ENCODE measurements at regions not wholly inside any gene's neighbourhood (a gene's known extent, or its start where the extent isn't known, plus 50 kb on each side); places are given as distances from the start of the nearest gene placed in this dataset.

DNA sequence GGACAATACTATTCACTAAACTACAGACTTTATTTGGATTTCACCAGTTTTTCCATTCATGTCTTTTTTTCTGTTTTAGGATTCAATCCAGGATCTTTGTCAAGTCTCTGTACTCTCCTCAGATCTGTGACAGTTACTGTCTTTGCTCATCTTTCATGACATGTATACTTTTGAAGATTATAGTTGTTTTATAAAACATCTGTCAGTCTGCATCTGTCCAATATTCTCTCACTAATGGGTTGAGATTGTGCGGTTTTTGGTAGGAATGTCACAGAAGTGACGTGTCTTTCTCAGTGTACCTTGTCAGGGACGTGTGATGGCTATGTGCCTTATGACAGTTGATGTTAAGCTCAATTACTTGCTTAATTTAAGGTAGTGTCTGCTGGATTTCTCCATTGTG is 124.9 kb upstream of the TPK1 start:
- no peaks in the 10 kb centered on the region for H3K4me1 Mint-ChIP-seq (ENCODE audit: low read depth)
- no peak for DNase-seq (ENCODE audit: low spot score)
- H3K9me3 Mint-ChIP-seq = no peaks in the 10 kb centered on the region
- H3K27me3 Mint-ChIP-seq (ENCODE audit: insufficient read depth) = peaks cover 1% of the 10 kb centered on the region
- H3K36me3 Mint-ChIP-seq (ENCODE audit: low read depth) = no peaks in the 10 kb centered on the region
- intact Hi-C loops (cut with micrococcal nuclease) = no loop called here
- H3K4me3 Mint-ChIP-seq = no peak overlapping the region
- no peak overlapping the region for H3K27ac Mint-ChIP-seq

DNA sequence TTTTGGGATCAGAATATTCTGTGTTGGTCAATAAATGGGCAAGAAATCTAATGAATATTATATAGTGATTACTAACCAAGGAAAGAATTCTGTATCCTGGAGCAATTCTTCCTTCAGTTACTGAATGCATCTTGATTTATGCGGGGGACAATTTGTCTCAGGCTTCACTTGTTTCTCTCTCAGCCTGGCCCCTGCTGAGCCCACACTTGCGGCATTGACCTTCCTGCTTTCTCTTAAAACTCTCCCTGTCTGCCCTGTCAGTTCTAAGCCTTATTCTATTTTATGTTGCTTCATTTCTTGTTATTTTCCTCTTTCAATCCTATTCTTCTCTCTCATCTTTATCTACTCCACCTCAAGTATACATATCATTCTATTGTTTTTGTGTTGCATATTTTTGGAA is 122.1 kb upstream of the TPK1 start:
- no peak overlapping the region for H3K27ac Mint-ChIP-seq
- H3K9me3 Mint-ChIP-seq = no peaks in the 10 kb centered on the region
- no peaks in the 10 kb centered on the region for H3K4me1 Mint-ChIP-seq (ENCODE audit: low read depth)
- intact Hi-C loops (cut with micrococcal nuclease) = no loop called here
- no peaks in the 10 kb centered on the region for H3K36me3 Mint-ChIP-seq (ENCODE audit: low read depth)
- no peak overlapping the region for H3K4me3 Mint-ChIP-seq
- DNase-seq (ENCODE audit: low spot score) = no peak
- no peaks in the 10 kb centered on the region for H3K27me3 Mint-ChIP-seq (ENCODE audit: insufficient read depth)

DNA sequence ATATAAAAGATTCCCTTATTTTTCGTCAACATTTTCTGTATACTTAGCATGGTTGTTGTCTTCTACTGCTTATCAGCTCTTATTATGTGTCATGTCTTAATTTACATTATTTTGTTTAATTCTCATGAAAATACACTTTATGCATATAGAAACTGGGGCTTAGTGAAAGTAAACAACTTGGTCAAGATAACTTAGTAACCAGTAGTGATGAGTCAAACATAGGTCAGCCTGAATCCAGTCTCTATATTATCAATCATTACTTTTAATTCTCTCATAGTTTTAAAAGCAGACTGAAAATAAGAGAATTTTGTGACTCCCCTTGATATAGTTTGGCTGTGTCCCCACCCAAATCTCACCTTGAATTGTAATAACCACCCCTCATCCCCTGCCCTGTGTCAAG is 119.6 kb upstream of the TPK1 start:
- Mint-ChIP-seq H3K4me3 (no peak overlapping the region), H3K27ac (no peak overlapping the region), H3K36me3 (ENCODE audit: low read depth) (no peaks in the 10 kb centered on the region), H3K9me3 (no peaks in the 10 kb centered on the region), H3K27me3 (ENCODE audit: insufficient read depth) (no peaks in the 10 kb centered on the region), H3K4me1 (ENCODE audit: low read depth) (no peaks in the 10 kb centered on the region)
- no peak for DNase-seq (ENCODE audit: low spot score)
- intact Hi-C loops (cut with micrococcal nuclease) = no loop called here

DNA sequence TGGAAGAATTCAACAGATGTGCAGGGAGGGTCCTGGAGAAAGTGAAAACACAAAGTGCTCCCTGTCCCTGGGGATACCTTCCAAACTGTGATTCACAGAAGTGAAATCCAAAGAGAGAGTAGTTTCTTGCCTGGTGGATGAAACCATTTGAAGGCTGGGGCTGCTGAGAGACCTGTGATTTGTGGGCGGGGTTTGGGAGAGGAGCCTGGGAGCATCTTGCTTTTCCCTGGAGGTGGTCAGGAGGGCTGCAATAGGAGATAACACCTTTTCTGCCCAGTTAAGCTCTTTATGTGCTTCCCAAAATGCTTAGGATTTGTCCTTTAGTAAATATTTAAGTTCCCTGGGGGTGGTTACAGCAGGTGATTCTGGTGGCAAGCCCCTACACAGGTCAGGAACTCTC is 105.3 kb upstream of the TPK1 start:
- Mint-ChIP-seq H3K36me3 (ENCODE audit: low read depth) (no peaks in the 10 kb centered on the region), H3K27me3 (ENCODE audit: insufficient read depth) (no peaks in the 10 kb centered on the region), H3K4me3 (no peak overlapping the region), H3K9me3 (no peaks in the 10 kb centered on the region), H3K27ac (no peak overlapping the region), H3K4me1 (ENCODE audit: low read depth) (no peaks in the 10 kb centered on the region)
- intact Hi-C loops (cut with micrococcal nuclease) = no loop called here
- no peak for DNase-seq (ENCODE audit: low spot score)

DNA sequence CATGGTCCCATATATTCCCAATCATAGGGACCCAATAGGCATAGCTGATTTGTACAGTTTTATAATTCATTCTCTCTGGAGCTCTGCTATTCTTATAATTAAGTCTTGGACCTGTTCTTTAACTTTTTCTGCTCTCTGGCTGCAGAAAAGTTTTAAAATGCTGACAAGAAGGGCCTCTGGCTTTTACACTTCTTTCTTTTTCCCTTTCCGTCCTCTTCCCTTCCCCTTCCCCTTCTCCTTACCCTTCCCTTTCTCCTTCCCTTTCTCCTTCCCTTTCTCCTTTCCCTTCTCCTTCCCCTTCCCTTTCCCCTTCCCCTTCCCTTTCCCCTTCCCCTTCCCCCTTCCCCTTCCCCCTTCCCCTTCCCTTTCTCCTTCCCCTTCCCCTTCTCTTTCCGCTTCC is 101.3 kb upstream of the TPK1 start:
- intact Hi-C loops (cut with micrococcal nuclease) = no loop called here
- H3K36me3 Mint-ChIP-seq (ENCODE audit: low read depth) = no peaks in the 10 kb centered on the region
- H3K27me3 Mint-ChIP-seq (ENCODE audit: insufficient read depth) = no peaks in the 10 kb centered on the region
- no peak for DNase-seq (ENCODE audit: low spot score)
- H3K4me1 Mint-ChIP-seq (ENCODE audit: low read depth) = no peaks in the 10 kb centered on the region
- H3K9me3 Mint-ChIP-seq = peaks cover 3% of the 10 kb centered on the region
- H3K4me3 Mint-ChIP-seq = no peak overlapping the region
- H3K27ac Mint-ChIP-seq = no peak overlapping the region

DNA sequence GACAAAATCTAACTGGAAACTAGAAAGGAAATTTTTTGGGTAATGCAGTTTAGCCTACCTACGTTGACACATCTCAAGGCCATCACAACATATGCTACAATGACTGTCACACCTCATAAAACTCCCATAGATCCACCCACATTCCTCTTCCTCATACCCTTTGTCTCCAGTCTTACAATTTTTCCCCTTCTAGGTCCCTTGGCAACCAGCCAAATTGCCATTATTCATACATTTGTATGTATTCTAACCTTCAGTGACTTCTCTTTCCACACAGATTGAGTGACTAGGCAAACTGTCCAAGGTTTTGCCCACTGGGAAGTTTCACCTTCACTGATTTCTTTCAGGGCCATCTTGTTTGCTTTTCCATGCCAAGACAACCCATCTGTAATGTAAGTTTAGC is 100.5 kb upstream of the TPK1 start:
- Mint-ChIP-seq H3K36me3 (ENCODE audit: low read depth) (no peaks in the 10 kb centered on the region), H3K4me1 (ENCODE audit: low read depth) (no peaks in the 10 kb centered on the region), H3K27me3 (ENCODE audit: insufficient read depth) (no peaks in the 10 kb centered on the region), H3K4me3 (no peak overlapping the region), H3K9me3 (peaks cover 3% of the 10 kb centered on the region), H3K27ac (no peak overlapping the region)
- intact Hi-C loops (cut with micrococcal nuclease) = no loop called here
- DNase-seq (ENCODE audit: low spot score) = no peak

DNA sequence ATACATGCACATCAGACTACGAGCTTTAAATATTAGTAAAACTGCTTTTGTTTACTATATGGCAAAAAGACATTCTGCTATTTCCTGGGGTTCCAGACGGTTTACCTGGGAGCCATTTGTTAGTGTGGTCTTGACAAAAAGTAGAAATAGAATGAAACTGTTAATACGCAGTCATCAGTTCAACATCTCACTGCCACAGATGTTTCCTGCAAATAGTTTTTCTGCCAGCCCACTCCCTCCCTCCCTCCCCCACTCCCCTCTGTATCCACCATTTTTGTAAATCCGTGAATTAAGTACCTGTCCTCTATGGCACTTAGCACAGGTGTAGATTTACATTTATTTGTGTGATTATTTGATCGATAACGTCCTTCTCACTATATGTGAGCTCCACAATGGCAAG is 74.6 kb upstream of the TPK1 start:
- Mint-ChIP-seq H3K9me3 (no peaks in the 10 kb centered on the region), H3K4me3 (no peak overlapping the region), H3K27me3 (ENCODE audit: insufficient read depth) (peaks cover 3% of the 10 kb centered on the region), H3K27ac (no peak overlapping the region), H3K4me1 (ENCODE audit: low read depth) (peaks cover 10% of the 10 kb centered on the region), H3K36me3 (ENCODE audit: low read depth) (no peaks in the 10 kb centered on the region)
- DNase-seq (ENCODE audit: low spot score) = no peak
- intact Hi-C loops (cut with micrococcal nuclease) = no loop called here

DNA sequence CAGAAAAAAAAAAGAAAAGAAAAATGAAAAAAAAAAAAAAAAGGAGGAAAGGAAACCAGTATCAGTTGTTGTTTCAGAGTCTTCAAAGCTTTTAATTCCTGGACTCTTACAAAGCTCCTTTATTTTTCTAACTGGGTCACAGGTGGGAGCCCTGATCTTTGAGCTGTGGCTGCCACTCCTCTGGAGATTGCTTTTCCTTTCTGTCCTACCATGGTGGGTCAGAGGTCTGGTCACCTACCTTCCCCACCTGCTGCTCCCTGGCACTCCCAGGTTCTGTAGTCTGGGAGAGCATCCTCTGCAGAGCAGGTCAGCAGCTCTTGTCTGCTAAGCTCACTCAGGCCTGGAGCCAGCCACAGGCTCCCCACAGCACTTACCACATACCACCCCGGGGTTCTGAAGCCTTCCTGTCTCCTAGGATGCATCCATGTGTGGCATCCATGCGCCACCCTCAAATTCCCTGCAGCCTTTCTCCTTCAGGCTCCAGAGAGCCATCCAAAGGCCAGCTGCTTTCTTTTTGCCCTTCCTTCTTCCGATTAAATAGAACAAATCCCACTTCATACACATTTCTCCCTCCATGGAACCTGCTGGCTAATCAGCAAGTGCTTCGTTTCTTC is 73.2 kb upstream of the TPK1 start:
- DNase-seq (ENCODE audit: low spot score) = no peak
- Mint-ChIP-seq H3K4me3 (no peak overlapping the region), H3K36me3 (ENCODE audit: low read depth) (no peaks in the 10 kb centered on the region), H3K9me3 (no peaks in the 10 kb centered on the region), H3K27ac (no peak overlapping the region), H3K4me1 (ENCODE audit: low read depth) (peaks cover 10% of the 10 kb centered on the region), H3K27me3 (ENCODE audit: insufficient read depth) (peaks cover 3% of the 10 kb centered on the region)
- intact Hi-C loops (cut with micrococcal nuclease) = no loop called here

DNA sequence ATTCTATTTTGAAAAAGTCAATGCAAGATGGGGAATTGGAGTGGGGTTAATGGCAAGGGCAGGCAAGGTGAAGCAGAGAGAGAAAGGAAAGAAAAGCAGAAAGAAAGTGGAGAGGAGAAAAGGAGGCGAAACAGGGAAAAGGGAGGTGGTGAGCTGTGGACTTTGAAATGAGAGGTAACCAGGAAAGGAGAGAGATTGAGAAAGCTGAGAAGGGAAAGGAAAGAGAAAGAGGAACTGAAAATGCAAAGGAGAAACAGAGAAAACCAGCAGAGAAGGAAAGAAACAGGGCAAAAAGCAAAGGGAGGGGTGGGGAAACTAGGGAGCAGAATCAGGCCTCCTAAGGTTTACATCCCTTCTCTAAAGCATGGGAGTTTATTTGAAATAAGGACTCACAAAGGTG is 72.5 kb upstream of the TPK1 start:
- intact Hi-C loops (cut with micrococcal nuclease) = no loop called here
- no peak for DNase-seq (ENCODE audit: low spot score)
- no peak overlapping the region for H3K27ac Mint-ChIP-seq
- H3K36me3 Mint-ChIP-seq (ENCODE audit: low read depth) = no peaks in the 10 kb centered on the region
- H3K4me3 Mint-ChIP-seq = no peak overlapping the region
- peaks cover 10% of the 10 kb centered on the region for H3K4me1 Mint-ChIP-seq (ENCODE audit: low read depth)
- H3K27me3 Mint-ChIP-seq (ENCODE audit: insufficient read depth) = peaks cover 3% of the 10 kb centered on the region
- no peaks in the 10 kb centered on the region for H3K9me3 Mint-ChIP-seq

DNA sequence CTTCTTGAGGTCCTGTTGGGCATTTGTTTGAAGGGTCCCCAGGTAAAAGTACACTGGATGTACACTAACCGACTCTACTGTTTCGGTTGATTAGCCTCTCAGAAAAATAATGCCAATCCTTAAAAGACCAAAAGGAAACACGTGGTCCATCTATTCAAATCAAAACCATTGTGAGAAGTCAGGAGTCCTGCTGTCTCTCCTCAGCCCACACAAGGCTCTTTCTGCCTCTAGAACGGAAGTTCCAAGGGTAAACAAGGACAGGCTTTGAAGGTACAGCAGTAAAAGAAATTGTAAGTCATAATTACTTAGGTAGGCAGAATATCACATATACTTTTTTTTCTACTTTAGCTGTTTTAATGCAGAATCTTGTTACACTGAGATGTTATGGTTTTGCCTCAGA is 71.7 kb upstream of the TPK1 start:
- intact Hi-C loops (cut with micrococcal nuclease) = no loop called here
- H3K4me1 Mint-ChIP-seq (ENCODE audit: low read depth) = peaks cover 10% of the 10 kb centered on the region
- no peak overlapping the region for H3K27ac Mint-ChIP-seq
- no peak for DNase-seq (ENCODE audit: low spot score)
- no peaks in the 10 kb centered on the region for H3K36me3 Mint-ChIP-seq (ENCODE audit: low read depth)
- H3K9me3 Mint-ChIP-seq = no peaks in the 10 kb centered on the region
- H3K27me3 Mint-ChIP-seq (ENCODE audit: insufficient read depth) = peaks cover 3% of the 10 kb centered on the region
- H3K4me3 Mint-ChIP-seq = no peak overlapping the region

DNA sequence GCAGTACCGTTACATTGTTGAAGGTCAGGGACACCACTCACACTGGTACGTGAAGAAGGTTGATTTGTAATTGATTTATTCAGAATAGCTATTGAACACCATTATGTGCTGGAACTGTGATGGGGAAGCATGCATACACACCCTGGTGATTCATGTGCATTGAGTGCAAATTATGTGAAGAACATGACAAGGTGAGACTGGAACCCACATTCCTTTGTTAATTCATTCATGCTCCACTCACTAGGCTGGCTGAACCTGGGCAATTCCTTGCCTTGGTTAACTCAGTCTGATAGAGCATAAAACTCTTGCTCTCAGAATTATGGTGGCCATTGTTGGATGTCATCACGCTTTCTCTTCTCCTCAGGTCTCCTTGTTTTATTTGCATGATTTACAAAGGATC is 67.3 kb upstream of the TPK1 start:
- Mint-ChIP-seq H3K4me1 (ENCODE audit: low read depth) (peaks cover 6% of the 10 kb centered on the region), H3K4me3 (no peak overlapping the region), H3K36me3 (ENCODE audit: low read depth) (no peaks in the 10 kb centered on the region), H3K27ac (no peak overlapping the region), H3K9me3 (no peaks in the 10 kb centered on the region), H3K27me3 (ENCODE audit: insufficient read depth) (peaks cover 3% of the 10 kb centered on the region)
- no peak for DNase-seq (ENCODE audit: low spot score)
- intact Hi-C loops (cut with micrococcal nuclease) = no loop called here

DNA sequence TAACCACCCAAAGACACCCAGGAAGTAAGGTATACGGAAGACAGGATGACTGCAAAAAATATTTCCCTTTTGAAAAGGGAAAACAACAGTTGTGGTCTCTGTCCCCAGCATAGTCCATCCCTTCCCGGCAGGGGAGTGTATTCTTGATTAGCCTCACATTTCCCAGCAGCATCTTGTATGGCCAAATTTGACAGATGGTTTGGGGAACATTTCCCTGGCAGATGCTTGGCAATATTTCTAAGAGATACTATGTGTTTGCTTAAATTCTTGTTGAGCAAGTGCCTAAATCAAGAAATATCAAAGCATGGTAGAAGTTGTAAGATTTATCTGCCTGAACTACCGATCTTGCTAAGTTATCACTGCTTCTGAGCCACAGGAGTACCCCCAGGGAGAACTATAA is 56.9 kb upstream of the TPK1 start:
- intact Hi-C loops (cut with micrococcal nuclease) = no loop called here
- H3K27me3 Mint-ChIP-seq (ENCODE audit: insufficient read depth) = peaks cover 9% of the 10 kb centered on the region
- no peaks in the 10 kb centered on the region for H3K4me1 Mint-ChIP-seq (ENCODE audit: low read depth)
- H3K9me3 Mint-ChIP-seq = no peaks in the 10 kb centered on the region
- no peak for DNase-seq (ENCODE audit: low spot score)
- H3K27ac Mint-ChIP-seq = no peak overlapping the region
- no peaks in the 10 kb centered on the region for H3K36me3 Mint-ChIP-seq (ENCODE audit: low read depth)
- no peak overlapping the region for H3K4me3 Mint-ChIP-seq

Measured in activated T-helper 1 cell treated with anti-CD3 and anti-CD28 coated beads, Interleukin-12 subunit alpha, Interleukin-12 subunit beta, Interleukin-2, Interleukin-4 antibody, amounts not matched to agents 30 ng/mL and 10 ng/mL and 1 ng/mL, durations not matched to agents 14 hours and 24 hours and 36 hours (primary cell).